K562 (cell line): ENCODE measurements at regions not wholly inside any gene's neighbourhood (a gene's known extent, or its start where the extent isn't known, plus 50 kb on each side); places are given as distances from the start of the nearest gene placed in this dataset.

Experiments
- FOSL1 ChIP-seq: fragments of 200-800 bp; sonication (Bioruptor generic); conservative IDR thresholded peaks from 2 replicates; pipeline ENCODE4 v1.6.1; 2016; ENCODE audit warnings: missing genetic modification characterization, missing compliant biosample characterization
- KAT8 ChIP-seq: fragments of 450-650 bp; IDR thresholded peaks from 2 replicates; pipeline ENCODE4 v1.6.1; 2016; ENCODE audit warnings: low read depth, mild to moderate bottlenecking

- no peak for TF ChIP-seq KAT8
- no peak for TF ChIP-seq FOSL1 (tag)
Measured at GRCh38 chr3:61466357-61466756, 95.0 kb upstream of the PTPRG start.
